Esophagus muscularis mucosa (tissue), 4 donors: ENCODE measurements at regions not wholly inside any gene's neighbourhood (a gene's known extent, or its start where the extent isn't known, plus 50 kb on each side); places are given as distances from the start of the nearest gene placed in this dataset.

Experiments
- CTCF ChIP-seq, 3 experiments: fragments of 200-600 bp in 2 of 3; fragments of 450-650 bp in 1 of 3; sonication (generic) in 2 of 3; IDR thresholded peaks; one replicate each; pipeline ENCODE4 v1.5.1; 2017 to 2019; ENCODE audit warnings: antibody characterized with exemption in 3 of 3, mild to moderate bottlenecking in 2 of 3, moderate library complexity in 1 of 3
- EP300 ChIP-seq: sonication (generic); formaldehyde crosslinking; IDR thresholded peaks from one replicate; pipeline ENCODE4 v1.6.1; 2017; ENCODE audit warnings: antibody characterized with exemption
- POLR2A ChIP-seq: fragments of 450-650 bp; IDR thresholded peaks from one replicate; pipeline ENCODE4 v1.6.1; 2017; ENCODE audit warnings: antibody characterized with exemption, moderate library complexity, mild to moderate bottlenecking, low read depth

- no peak for TF ChIP-seq CTCF (IDR thresholded peaks at IDR 0.05)
- no peak for TF ChIP-seq EP300
- TF ChIP-seq POLR2A = no peak
Measured at GRCh38 chr9:35549441-35549840, 55.6 kb upstream of the TESK1 start.
